WTC11 (cell line): ENCODE measurements at regions not wholly inside any gene's neighbourhood (a gene's known extent, or its start where the extent isn't known, plus 50 kb on each side); places are given as distances from the start of the nearest gene placed in this dataset.

ENCODE experiments used
- ATAC-seq: fragments of 200-7000 bp; cut with Tn5 transposase; 2 replicates; pipeline ENCODE4 v1.10.0; 2021; ENCODE audit warnings: mild to moderate bottlenecking, moderate library complexity
- CTCF ChIA-PET: fragments of 300-600 bp; sonication (Branson Sonifier 250); formaldehyde crosslinking; loops from one replicate; lab custom pipeline; 2021; ENCODE audit warnings: antibody characterized with exemption; lab: Charles Lee
- POLR2A ChIA-PET: fragments of 350-600 bp; sonication (Branson Sonifier 250); formaldehyde crosslinking; loops from one replicate; lab custom pipeline; 2021; ENCODE audit warnings: antibody characterized with exemption; lab: Charles Lee
- DNase-seq: peaks from one replicate; pipeline ENCODE4 v3.0.0; 2021; ENCODE audit warnings: low spot score
- H3K27ac Mint-ChIP-seq: 2 replicates; pipeline ENCODE4 v1.8.0; 2021; ENCODE audit warnings: mixed read lengths
- H3K27me3 Mint-ChIP-seq: 2 replicates; pipeline ENCODE4 v1.8.0; 2021; ENCODE audit warnings: low read depth, mild to moderate bottlenecking, moderate library complexity, mixed read lengths
- H3K36me3 Mint-ChIP-seq: 2 replicates; pipeline ENCODE4 v1.8.0; 2021; ENCODE audit warnings: mixed read lengths
- H3K4me1 Mint-ChIP-seq: 2 replicates; pipeline ENCODE4 v1.8.0; 2022; ENCODE audit warnings: mixed read lengths
- H3K4me3 Mint-ChIP-seq: 2 replicates; pipeline ENCODE4 v1.8.0; 2021; ENCODE audit warnings: mild to moderate bottlenecking, moderate library complexity, mixed read lengths
- H3K9me3 Mint-ChIP-seq: 2 replicates; pipeline ENCODE4 v1.8.0; 2021; ENCODE audit warnings: mixed read lengths
- CBFB ChIP-seq: sonication (generic); formaldehyde crosslinking; IDR thresholded peaks from 2 replicates; pipeline ENCODE4 v1.8.1; 2022; ENCODE audit warnings: mild to moderate bottlenecking, low read depth, missing genetic modification reagents
- CDX4 ChIP-seq: fragments of 250-450 bp; sonication (Bioruptor Pico); IDR thresholded peaks from 2 replicates; pipeline ENCODE4 v1.9.0; 2021; ENCODE audit warnings: moderate library complexity, mild to moderate bottlenecking, inconsistent platforms, borderline replicate concordance
- ERG ChIP-seq: fragments of 250-450 bp; sonication (Bioruptor Pico); IDR thresholded peaks from 2 replicates; pipeline ENCODE4 v1.8.0; 2021; ENCODE audit warnings: mild to moderate bottlenecking
- GABPB1 ChIP-seq: sonication (generic); formaldehyde crosslinking; IDR thresholded peaks from 2 replicates; pipeline ENCODE4 v1.8.1; 2023; ENCODE audit warnings: mild to moderate bottlenecking, missing genetic modification reagents
- GTF2I ChIP-seq: fragments of 250-450 bp; sonication (Bioruptor Pico); conservative IDR thresholded peaks from 2 replicates; pipeline ENCODE4 v1.4.0; 2021; ENCODE audit warnings: mild to moderate bottlenecking
- MLX ChIP-seq: sonication (generic); formaldehyde crosslinking; IDR thresholded peaks from 2 replicates; pipeline ENCODE4 v1.8.1; 2023; ENCODE audit warnings: mild to moderate bottlenecking, missing genetic modification reagents, moderate library complexity
- NFE2L1 ChIP-seq: sonication (generic); formaldehyde crosslinking; IDR thresholded peaks from 2 replicates; pipeline ENCODE4 v1.8.1; 2023; ENCODE audit warnings: missing genetic modification reagents
- NR2C2 ChIP-seq: sonication (generic); formaldehyde crosslinking; IDR thresholded peaks from 2 replicates; pipeline ENCODE4 v1.8.0; 2022; ENCODE audit warnings: mild to moderate bottlenecking, missing genetic modification reagents
- OVOL2 ChIP-seq: fragments of 250-450 bp; sonication (Bioruptor Pico); IDR thresholded peaks from 2 replicates; pipeline ENCODE4 v1.9.0; 2021; ENCODE audit warnings: mild to moderate bottlenecking, borderline replicate concordance
- RORB ChIP-seq: fragments of 250-450 bp; sonication (Bioruptor Pico); IDR thresholded peaks from 2 replicates; pipeline ENCODE4 v1.9.0; 2021; ENCODE audit warnings: mild to moderate bottlenecking
- SMAD3 ChIP-seq: sonication (generic); formaldehyde crosslinking; IDR thresholded peaks from 2 replicates; pipeline ENCODE4 v1.8.0; 2022; ENCODE audit warnings: missing genetic modification reagents, mild to moderate bottlenecking, borderline replicate concordance
- TEAD1 ChIP-seq: sonication (generic); formaldehyde crosslinking; IDR thresholded peaks from 2 replicates; pipeline ENCODE4 v1.8.0; 2022; ENCODE audit warnings: mild to moderate bottlenecking, missing genetic modification reagents
- ZNF121 ChIP-seq: sonication (generic); formaldehyde crosslinking; IDR thresholded peaks from 2 replicates; pipeline ENCODE4 v1.8.0; 2023; ENCODE audit warnings: missing genetic modification reagents
- ZNF138 ChIP-seq: sonication (generic); formaldehyde crosslinking; conservative IDR thresholded peaks from 2 replicates; pipeline ENCODE4 v1.8.1; 2022; ENCODE audit warnings: mild to moderate bottlenecking, moderate library complexity, missing genetic modification reagents
- ZNF263 ChIP-seq: sonication (generic); formaldehyde crosslinking; IDR thresholded peaks from 2 replicates; pipeline ENCODE4 v1.8.1; 2022; ENCODE audit warnings: low read depth, mild to moderate bottlenecking, moderate library complexity, missing genetic modification reagents
- ZNF423 ChIP-seq: fragments of 250-450 bp; sonication (Bioruptor Pico); IDR thresholded peaks from 2 replicates; pipeline ENCODE4 v2.1.2; 2022; ENCODE audit warnings: mild to moderate bottlenecking, moderate library complexity
- TF ChIP-seq, protein P1 (sequence below): sonication (generic); formaldehyde crosslinking; IDR thresholded peaks from 2 replicates; pipeline ENCODE4 v1.8.0; 2023; ENCODE audit warnings: mild to moderate bottlenecking, missing genetic modification reagents
- TF ChIP-seq, protein P2 (sequence below): sonication (generic); formaldehyde crosslinking; IDR thresholded peaks from 2 replicates; pipeline ENCODE4 v1.8.1; 2022; ENCODE audit warnings: low read depth, mild to moderate bottlenecking, moderate library complexity, missing genetic modification reagents, borderline replicate concordance
- TF ChIP-seq, protein P3 (sequence below): sonication (generic); formaldehyde crosslinking; IDR thresholded peaks from 2 replicates; pipeline ENCODE4 v1.8.1; 2023; ENCODE audit warnings: mild to moderate bottlenecking, missing genetic modification reagents
- TF ChIP-seq, protein P4 (sequence below): sonication (generic); formaldehyde crosslinking; IDR thresholded peaks from 2 replicates; pipeline ENCODE4 v1.8.0; 2023; ENCODE audit warnings: missing genetic modification reagents, mild to moderate bottlenecking, borderline replicate concordance
- TF ChIP-seq, protein P5 (sequence below): sonication (generic); formaldehyde crosslinking; IDR thresholded peaks from 2 replicates; pipeline ENCODE4 v1.8.0; 2023; ENCODE audit warnings: missing genetic modification reagents

GRCh38 chr6:105510746-105511145, 107.9 kb upstream of the PREP start:
- no peak for DNase-seq
- peaks cover 4% of the 10 kb centered on the region; the same call in 1 of the 2 replicates for H3K9me3 Mint-ChIP-seq
- no peak for TF ChIP-seq MLX (CRISPR knock-in tag)
- no peak for TF ChIP-seq NFE2L1 (CRISPR knock-in tag)
- TF ChIP-seq, protein P1, sequence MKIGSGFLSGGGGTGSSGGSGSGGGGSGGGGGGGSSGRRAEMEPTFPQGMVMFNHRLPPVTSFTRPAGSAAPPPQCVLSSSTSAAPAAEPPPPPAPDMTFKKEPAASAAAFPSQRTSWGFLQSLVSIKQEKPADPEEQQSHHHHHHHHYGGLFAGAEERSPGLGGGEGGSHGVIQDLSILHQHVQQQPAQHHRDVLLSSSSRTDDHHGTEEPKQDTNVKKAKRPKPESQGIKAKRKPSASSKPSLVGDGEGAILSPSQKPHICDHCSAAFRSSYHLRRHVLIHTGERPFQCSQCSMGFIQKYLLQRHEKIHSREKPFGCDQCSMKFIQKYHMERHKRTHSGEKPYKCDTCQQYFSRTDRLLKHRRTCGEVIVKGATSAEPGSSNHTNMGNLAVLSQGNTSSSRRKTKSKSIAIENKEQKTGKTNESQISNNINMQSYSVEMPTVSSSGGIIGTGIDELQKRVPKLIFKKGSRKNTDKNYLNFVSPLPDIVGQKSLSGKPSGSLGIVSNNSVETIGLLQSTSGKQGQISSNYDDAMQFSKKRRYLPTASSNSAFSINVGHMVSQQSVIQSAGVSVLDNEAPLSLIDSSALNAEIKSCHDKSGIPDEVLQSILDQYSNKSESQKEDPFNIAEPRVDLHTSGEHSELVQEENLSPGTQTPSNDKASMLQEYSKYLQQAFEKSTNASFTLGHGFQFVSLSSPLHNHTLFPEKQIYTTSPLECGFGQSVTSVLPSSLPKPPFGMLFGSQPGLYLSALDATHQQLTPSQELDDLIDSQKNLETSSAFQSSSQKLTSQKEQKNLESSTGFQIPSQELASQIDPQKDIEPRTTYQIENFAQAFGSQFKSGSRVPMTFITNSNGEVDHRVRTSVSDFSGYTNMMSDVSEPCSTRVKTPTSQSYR (CRISPR knock-in tag) = no peak
- no peak for TF ChIP-seq OVOL2 (CRISPR knock-in tag)
- no peak for TF ChIP-seq GTF2I
- TF ChIP-seq, protein P2, sequence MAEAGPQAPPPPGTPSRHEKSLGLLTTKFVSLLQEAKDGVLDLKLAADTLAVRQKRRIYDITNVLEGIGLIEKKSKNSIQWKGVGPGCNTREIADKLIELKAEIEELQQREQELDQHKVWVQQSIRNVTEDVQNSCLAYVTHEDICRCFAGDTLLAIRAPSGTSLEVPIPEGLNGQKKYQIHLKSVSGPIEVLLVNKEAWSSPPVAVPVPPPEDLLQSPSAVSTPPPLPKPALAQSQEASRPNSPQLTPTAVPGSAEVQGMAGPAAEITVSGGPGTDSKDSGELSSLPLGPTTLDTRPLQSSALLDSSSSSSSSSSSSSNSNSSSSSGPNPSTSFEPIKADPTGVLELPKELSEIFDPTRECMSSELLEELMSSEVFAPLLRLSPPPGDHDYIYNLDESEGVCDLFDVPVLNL (CRISPR knock-in tag) = no peak
- TF ChIP-seq CDX4 (CRISPR knock-in tag) = no peak
- TF ChIP-seq NR2C2 (CRISPR knock-in tag) = no peak
- no peak for TF ChIP-seq ERG (CRISPR knock-in tag)
- TF ChIP-seq, protein P3, sequence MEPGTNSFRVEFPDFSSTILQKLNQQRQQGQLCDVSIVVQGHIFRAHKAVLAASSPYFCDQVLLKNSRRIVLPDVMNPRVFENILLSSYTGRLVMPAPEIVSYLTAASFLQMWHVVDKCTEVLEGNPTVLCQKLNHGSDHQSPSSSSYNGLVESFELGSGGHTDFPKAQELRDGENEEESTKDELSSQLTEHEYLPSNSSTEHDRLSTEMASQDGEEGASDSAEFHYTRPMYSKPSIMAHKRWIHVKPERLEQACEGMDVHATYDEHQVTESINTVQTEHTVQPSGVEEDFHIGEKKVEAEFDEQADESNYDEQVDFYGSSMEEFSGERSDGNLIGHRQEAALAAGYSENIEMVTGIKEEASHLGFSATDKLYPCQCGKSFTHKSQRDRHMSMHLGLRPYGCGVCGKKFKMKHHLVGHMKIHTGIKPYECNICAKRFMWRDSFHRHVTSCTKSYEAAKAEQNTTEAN (CRISPR knock-in tag) = no peak
- TF ChIP-seq ZNF138 = no peak
- TF ChIP-seq, all 79 proteins: peak for 0
- no peak overlapping the region for H3K4me3 Mint-ChIP-seq
- H3K4me1 Mint-ChIP-seq = peaks cover 7% of the 10 kb centered on the region
- ChIA-PET POLR2A (no interaction called here), CTCF (no interaction called here)
- no peak for ATAC-seq
- no peak overlapping the region for H3K27ac Mint-ChIP-seq
- H3K27me3 Mint-ChIP-seq = no peaks in the 10 kb centered on the region
- H3K36me3 Mint-ChIP-seq = no peaks in the 10 kb centered on the region

GRCh38 chr6:105509506-105510331, 106.8 kb upstream of the PREP start:
- Mint-ChIP-seq H3K9me3 (peaks cover 4% of the 10 kb centered on the region; the same call in 1 of the 2 replicates), H3K4me3 (no peak overlapping the region), H3K4me1 (no peaks in the 10 kb centered on the region), H3K27me3 (0 out of 2 replicates have a peak, but pooled peaks cover 2% of the 10 kb centered on the region), H3K36me3 (no peaks in the 10 kb centered on the region), H3K27ac (no peak overlapping the region)
- peak; percentile 41 for DNase-seq
- POLR2A ChIA-PET = no interaction called here
- ATAC-seq = peak; percentile 93
- CTCF ChIA-PET = interaction anchor here (0.6 kb wide), 1 partner anchor 533 kb away, joined by 3 read pairs; no protein-coding TSS in a partner anchor
- TF ChIP-seq RORB (CRISPR knock-in tag) = no peak
- TF ChIP-seq SMAD3 (CRISPR knock-in tag) = no peak
- no peak for TF ChIP-seq ZNF121 (CRISPR knock-in tag)
- no peak for TF ChIP-seq TEAD1 (CRISPR knock-in tag)
- no peak for TF ChIP-seq GABPB1 (CRISPR knock-in tag)
- TF ChIP-seq, protein P4, sequence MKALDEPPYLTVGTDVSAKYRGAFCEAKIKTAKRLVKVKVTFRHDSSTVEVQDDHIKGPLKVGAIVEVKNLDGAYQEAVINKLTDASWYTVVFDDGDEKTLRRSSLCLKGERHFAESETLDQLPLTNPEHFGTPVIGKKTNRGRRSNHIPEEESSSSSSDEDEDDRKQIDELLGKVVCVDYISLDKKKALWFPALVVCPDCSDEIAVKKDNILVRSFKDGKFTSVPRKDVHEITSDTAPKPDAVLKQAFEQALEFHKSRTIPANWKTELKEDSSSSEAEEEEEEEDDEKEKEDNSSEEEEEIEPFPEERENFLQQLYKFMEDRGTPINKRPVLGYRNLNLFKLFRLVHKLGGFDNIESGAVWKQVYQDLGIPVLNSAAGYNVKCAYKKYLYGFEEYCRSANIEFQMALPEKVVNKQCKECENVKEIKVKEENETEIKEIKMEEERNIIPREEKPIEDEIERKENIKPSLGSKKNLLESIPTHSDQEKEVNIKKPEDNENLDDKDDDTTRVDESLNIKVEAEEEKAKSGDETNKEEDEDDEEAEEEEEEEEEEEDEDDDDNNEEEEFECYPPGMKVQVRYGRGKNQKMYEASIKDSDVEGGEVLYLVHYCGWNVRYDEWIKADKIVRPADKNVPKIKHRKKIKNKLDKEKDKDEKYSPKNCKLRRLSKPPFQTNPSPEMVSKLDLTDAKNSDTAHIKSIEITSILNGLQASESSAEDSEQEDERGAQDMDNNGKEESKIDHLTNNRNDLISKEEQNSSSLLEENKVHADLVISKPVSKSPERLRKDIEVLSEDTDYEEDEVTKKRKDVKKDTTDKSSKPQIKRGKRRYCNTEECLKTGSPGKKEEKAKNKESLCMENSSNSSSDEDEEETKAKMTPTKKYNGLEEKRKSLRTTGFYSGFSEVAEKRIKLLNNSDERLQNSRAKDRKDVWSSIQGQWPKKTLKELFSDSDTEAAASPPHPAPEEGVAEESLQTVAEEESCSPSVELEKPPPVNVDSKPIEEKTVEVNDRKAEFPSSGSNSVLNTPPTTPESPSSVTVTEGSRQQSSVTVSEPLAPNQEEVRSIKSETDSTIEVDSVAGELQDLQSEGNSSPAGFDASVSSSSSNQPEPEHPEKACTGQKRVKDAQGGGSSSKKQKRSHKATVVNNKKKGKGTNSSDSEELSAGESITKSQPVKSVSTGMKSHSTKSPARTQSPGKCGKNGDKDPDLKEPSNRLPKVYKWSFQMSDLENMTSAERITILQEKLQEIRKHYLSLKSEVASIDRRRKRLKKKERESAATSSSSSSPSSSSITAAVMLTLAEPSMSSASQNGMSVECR (CRISPR knock-in tag) = no peak
- no peak for TF ChIP-seq CBFB (CRISPR knock-in tag)
- no peak for TF ChIP-seq ZNF423 (CRISPR knock-in tag)
- TF ChIP-seq ZNF263 (CRISPR knock-in tag) = no peak
- TF ChIP-seq, protein P5, sequence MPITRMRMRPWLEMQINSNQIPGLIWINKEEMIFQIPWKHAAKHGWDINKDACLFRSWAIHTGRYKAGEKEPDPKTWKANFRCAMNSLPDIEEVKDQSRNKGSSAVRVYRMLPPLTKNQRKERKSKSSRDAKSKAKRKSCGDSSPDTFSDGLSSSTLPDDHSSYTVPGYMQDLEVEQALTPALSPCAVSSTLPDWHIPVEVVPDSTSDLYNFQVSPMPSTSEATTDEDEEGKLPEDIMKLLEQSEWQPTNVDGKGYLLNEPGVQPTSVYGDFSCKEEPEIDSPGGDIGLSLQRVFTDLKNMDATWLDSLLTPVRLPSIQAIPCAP = no peak
